PC-9 (cell line): ENCODE measurements at regions not wholly inside any gene's neighbourhood (a gene's known extent, or its start where the extent isn't known, plus 50 kb on each side); places are given as distances from the start of the nearest gene placed in this dataset.

Source experiments
- BruUV-seq: library from RNA; stranded (reverse); fragments of 400-500 nt; replicated peaks from 2 replicates; lab custom pipeline; 2021; lab: Mats Ljungman, UMichigan
- CTCF ChIA-PET: fragments of 300-600 bp; sonication (Branson Sonifier 250); formaldehyde crosslinking; loops from one replicate; lab custom pipeline; 2022; ENCODE audit warnings: antibody characterized with exemption; lab: Charles Lee
- POLR2A ChIA-PET: fragments of 300-600 bp; sonication (Branson Sonifier 250); formaldehyde crosslinking; loops from one replicate; lab custom pipeline; 2022; ENCODE audit warnings: antibody characterized with exemption; ENCODE audit not compliant: unreplicated experiment; lab: Charles Lee
- DNase-seq, 2 experiments: peaks; one replicate each; pipeline versions ENCODE4 v3.0.0 to v3.0.0-alpha.2; 2015 to 2022; ENCODE audit warnings: mixed read lengths in 1 of 2
- H2AFZ ChIP-seq: fragments of 200-600 bp; sonication (generic); 2 replicates; pipeline ENCODE4 v1.8.1; 2017; ENCODE audit warnings: antibody characterized with exemption
- H3F3A ChIP-seq: fragments of 200-600 bp; sonication (generic); 2 replicates; pipeline ENCODE4 v1.8.1; 2017; ENCODE audit warnings: antibody characterized with exemption, mild to moderate bottlenecking, low read depth; ENCODE audit not compliant: insufficient read depth
- H3K27ac ChIP-seq: fragments of 200-600 bp; sonication (generic); 2 replicates; pipeline ENCODE4 v1.6.1; 2016; ENCODE audit warnings: mixed run types
- H3K27me3 ChIP-seq: fragments of 200-600 bp; sonication (generic); 2 replicates; pipeline ENCODE4 v1.6.1; 2016; ENCODE audit warnings: low read depth, mixed run types; ENCODE audit not compliant: insufficient read depth
- H3K36me3 ChIP-seq: fragments of 200-600 bp; sonication (generic); 2 replicates; pipeline ENCODE4 v1.6.1; 2016; ENCODE audit warnings: low read depth, mixed run types
- H3K4me1 ChIP-seq: fragments of 200-600 bp; sonication (generic); replicated peaks from 2 replicates; pipeline ENCODE4 v1.6.1; 2016; ENCODE audit warnings: mixed run types; ENCODE audit not compliant: insufficient read depth
- H3K4me2 ChIP-seq: fragments of 200-600 bp; sonication (generic); 2 replicates; pipeline ENCODE4 v1.6.1; 2017; ENCODE audit warnings: mixed run types
- H3K4me3 ChIP-seq: fragments of 200-600 bp; sonication (generic); 2 replicates; pipeline ENCODE4 v1.6.1; 2016; ENCODE audit warnings: mixed run types
- H3K79me2 ChIP-seq: fragments of 200-600 bp; sonication (generic); 2 replicates; pipeline ENCODE4 v1.6.1; 2017; ENCODE audit warnings: low read depth, mixed run types
- H3K9me2 ChIP-seq: fragments of 200-600 bp; sonication (generic); 2 replicates; pipeline ENCODE4 v1.8.1; 2017; ENCODE audit warnings: mild to moderate bottlenecking; ENCODE audit not compliant: insufficient read depth
- H3K9me3 ChIP-seq: fragments of 200-600 bp; sonication (generic); 2 replicates; pipeline ENCODE4 v1.8.1; 2016; ENCODE audit warnings: low read depth; ENCODE audit not compliant: insufficient read depth
- H4K20me1 ChIP-seq: fragments of 200-600 bp; sonication (generic); 2 replicates; pipeline ENCODE4 v1.8.1; 2017; ENCODE audit not compliant: insufficient read depth
- CTCF ChIP-seq: fragments of 200-600 bp; sonication (generic); conservative IDR thresholded peaks from 2 replicates; pipeline ENCODE4 v1.6.1; 2017; ENCODE audit warnings: mixed run types, antibody characterized with exemption, mild to moderate bottlenecking, moderate library complexity
- EZH2 ChIP-seq: fragments of 200-600 bp; sonication (generic); IDR thresholded peaks from 2 replicates; pipeline ENCODE4 v1.8.0; 2017; ENCODE audit warnings: antibody characterized with exemption, low read depth
- intact Hi-C: fragments of 100-400 bp; cut with micrococcal nuclease; formaldehyde crosslinking; loops from one replicate; pipeline ENCODE4 v1.10.0; 2022; ENCODE audit not compliant: unreplicated experiment

- Histone ChIP-seq H3K4me1 (no peaks in the 10 kb centered on the region), H3K36me3 (no peaks in the 10 kb centered on the region), H3K9me3 (no peaks in the 10 kb centered on the region), H3K4me3 (no peak overlapping the region), H3K79me2 (no peaks in the 10 kb centered on the region), H3K4me2 (no peak overlapping the region), H3K27ac (no peak overlapping the region), H3K27me3 (peaks cover 91% of the 10 kb centered on the region), H3F3A (no peaks in the 10 kb centered on the region), H3K9me2 (no peaks in the 10 kb centered on the region), H4K20me1 (no peaks in the 10 kb centered on the region), H2AFZ (no peak overlapping the region)
- no TSS peak for BruUV-seq
- CTCF ChIA-PET, result no interaction called here
- TF ChIP-seq EZH2 (no peak), CTCF (no peak)
- DNase-seq, result no peak
- POLR2A ChIA-PET, result no interaction called here
- intact Hi-C loops, result no loop called here
Observed at GRCh38 chr2:23235736-23236135, 149.2 kb upstream of the KLHL29 start.

- intact Hi-C loops, result no loop called here
- no peaks in the 10 kb centered on the region for H3K36me3 ChIP-seq
- no peaks in the 10 kb centered on the region for H3K4me1 ChIP-seq
- BruUV-seq, result no TSS peak
- ChIA-PET CTCF (no interaction called here), POLR2A (no interaction called here)
- no peak for DNase-seq
- no peaks in the 10 kb centered on the region for H3K9me3 ChIP-seq
- H3K79me2 ChIP-seq, result no peaks in the 10 kb centered on the region
- no peaks in the 10 kb centered on the region for H4K20me1 ChIP-seq
- TF ChIP-seq CTCF (no peak), EZH2 (no peak)
- no peak overlapping the region for H3K4me2 ChIP-seq
- H2AFZ ChIP-seq, result no peak overlapping the region
- no peak overlapping the region for H3K27ac ChIP-seq
- H3K4me3 ChIP-seq, result no peak overlapping the region
- H3K27me3 ChIP-seq, result peaks cover 86% of the 10 kb centered on the region
- H3K9me2 ChIP-seq, result no peaks in the 10 kb centered on the region
- no peaks in the 10 kb centered on the region for H3F3A ChIP-seq
Observed at GRCh38 chr2:23237147-23237546, 147.8 kb upstream of the KLHL29 start.

GRCh38 chr2:23238011-23238657, 146.8 kb upstream of the KLHL29 start:
- Histone ChIP-seq H3K9me2 (no peaks in the 10 kb centered on the region), H3K4me1 (no peaks in the 10 kb centered on the region), H3K27me3 (peaks cover 85% of the 10 kb centered on the region), H3K4me3 (no peak overlapping the region), H4K20me1 (no peaks in the 10 kb centered on the region), H3F3A (no peaks in the 10 kb centered on the region), H3K9me3 (no peaks in the 10 kb centered on the region), H3K27ac (no peak overlapping the region), H3K79me2 (no peaks in the 10 kb centered on the region), H2AFZ (no peak overlapping the region), H3K4me2 (no peak overlapping the region), H3K36me3 (no peaks in the 10 kb centered on the region)
- no peak for DNase-seq
- intact Hi-C loops, result no loop called here
- no TSS peak for BruUV-seq
- POLR2A ChIA-PET, result no interaction called here
- TF ChIP-seq EZH2, result no peak
- no peak for TF ChIP-seq CTCF
- CTCF ChIA-PET, result no interaction called here
